DMS 273 (cell line): ENCODE measurements at regions not wholly inside any gene's neighbourhood (a gene's known extent, or its start where the extent isn't known, plus 50 kb on each side); places are given as distances from the start of the nearest gene placed in this dataset.

Experiments used
- DNase-seq: peaks from one replicate; lab custom pipeline; 2025; ENCODE audit not compliant: unreplicated experiment; lab: John Stamatoyannopoulos, UW

DNA sequence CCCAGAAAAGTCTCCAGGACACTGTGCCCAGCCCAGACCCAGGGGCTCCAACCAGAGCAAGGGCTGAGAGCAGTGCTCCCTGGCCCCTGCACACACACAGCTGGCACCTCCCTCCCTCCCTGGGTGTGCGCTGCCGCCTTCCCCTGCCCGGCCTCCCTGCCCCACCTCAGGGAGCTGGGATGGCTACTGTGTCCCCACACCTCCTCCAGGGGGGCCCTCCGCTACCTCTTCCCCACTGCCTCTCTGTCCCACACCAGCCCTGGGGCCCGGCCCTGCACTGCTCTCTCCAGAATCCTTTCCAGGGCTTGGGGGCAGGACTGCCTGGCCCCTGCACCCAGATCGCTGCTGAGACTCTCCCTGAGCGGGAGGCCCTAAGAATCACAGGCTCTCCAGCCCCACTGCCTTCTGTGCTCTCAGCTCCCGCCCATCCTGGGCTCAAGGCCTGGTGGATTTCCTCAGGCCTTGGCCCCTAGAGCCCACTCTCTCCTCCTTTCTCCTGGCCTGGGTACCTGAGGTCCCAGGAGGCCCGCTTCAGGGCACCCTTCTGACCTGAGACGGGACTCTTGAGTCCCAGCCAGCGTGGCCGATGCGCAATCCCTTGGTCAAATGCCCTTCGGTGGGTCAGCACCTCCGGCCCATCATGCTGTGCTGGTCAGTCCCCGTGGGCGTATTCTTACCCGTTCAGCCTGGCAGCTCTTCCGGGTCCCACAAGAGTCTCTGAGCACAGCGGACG, 276.8 kb upstream of the HDAC4 start:
- DNase-seq, result no peak

- DNase-seq, result no peak
These were observed 276.1 kb upstream of the HDAC4 start for GRCh38 chr2:239676716-239677452.

- DNase-seq, result no peak
These were observed 275.3 kb upstream of the HDAC4 start for GRCh38 chr2:239675826-239676715.

DNA sequence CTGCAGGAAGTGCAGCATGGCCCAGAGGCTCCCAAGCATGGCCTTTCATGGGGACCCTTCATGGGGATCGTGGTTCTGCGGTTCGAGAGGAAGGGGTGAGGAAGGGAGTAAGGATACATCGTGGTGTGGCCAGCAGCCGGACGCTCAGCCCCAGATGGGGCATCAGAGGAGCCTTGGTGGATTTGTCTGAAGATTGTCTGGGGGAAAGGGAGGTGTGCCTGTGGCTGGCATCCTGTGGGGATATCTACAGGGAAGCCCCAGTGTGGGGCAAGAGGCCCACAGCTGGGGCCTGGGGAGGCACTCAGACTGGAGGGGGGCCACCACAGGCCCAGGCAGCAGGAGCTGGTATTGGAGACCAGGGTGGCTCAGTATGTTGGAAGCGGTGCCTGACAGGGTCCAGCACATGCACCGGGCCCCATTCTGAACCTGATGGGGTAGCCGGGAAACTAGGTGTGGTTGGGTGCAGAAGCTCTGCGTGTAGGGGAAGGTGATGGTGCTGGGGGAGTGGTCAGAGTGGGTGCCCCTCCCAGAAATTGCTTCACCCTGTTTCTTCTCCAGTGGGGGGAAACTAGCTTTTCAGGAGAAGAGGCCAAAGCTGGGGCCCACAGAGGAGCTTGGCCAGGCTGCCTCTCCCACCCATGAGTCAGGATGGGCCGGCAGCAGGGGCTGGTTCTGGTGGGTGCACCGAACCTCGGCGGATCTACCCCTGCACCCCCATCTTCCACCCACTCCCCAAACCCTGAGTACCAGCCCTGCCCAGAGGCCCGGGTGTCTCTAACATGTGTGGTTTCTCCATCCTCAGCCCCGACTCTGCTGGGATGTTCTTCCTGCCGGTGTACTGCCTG, 274.4 kb upstream of the HDAC4 start:
- DNase-seq, result no peak

DNA sequence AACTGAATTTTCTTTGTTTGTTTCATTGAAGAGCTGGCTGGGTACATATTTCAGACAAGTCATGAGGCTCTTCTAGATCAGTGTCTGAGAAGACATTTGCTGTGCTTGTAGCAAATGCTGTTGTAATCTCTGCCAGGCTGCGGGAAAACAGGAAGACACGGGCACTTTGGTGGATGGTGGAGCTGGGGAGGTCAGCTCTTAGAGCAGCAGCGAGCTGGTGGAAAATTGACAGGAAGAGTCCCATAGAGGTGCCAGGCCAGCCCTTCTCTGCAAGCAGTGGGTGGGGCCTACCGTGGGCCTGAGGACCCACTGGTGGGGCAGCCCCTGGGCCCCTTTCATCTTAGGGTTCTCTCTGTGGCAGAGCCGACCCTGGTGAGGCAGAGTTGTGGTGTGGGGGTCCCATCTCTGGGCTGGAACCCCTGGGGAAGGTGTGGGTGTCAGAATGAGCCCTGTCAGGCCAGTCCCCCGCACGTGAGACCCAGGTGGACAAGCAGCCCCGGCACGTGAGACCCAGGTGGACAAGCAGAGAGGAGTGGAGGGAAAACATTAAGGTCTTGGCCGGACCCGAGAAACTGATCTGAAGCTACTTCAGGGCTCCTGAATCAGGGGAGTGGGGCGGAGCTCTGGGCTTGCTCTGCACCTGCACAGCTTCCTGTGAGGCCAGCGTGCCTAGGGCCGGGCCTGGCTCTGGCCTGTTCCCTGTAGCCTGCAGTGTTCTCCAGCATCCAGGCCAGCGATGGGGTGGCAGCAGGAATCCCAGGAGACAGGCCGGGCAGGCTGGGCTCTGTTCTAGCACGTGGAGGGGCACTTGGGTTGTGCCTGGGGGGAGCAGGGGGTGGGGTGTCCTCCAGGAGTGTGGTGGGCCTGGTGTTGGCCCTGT, 273.5 kb upstream of the HDAC4 start:
- no peak for DNase-seq

GRCh38 chr2:239673641-239674040, 272.8 kb upstream of the HDAC4 start:
- DNase-seq, result no peak

- DNase-seq, result no peak
These were observed 271.4 kb upstream of the HDAC4 start for GRCh38 chr2:239671916-239672849.

- no peak for DNase-seq
These were observed 270.7 kb upstream of the HDAC4 start for GRCh38 chr2:239671471-239671870.

- no peak for DNase-seq
These were observed 269.8 kb upstream of the HDAC4 start for GRCh38 chr2:239670463-239671120.

DNA sequence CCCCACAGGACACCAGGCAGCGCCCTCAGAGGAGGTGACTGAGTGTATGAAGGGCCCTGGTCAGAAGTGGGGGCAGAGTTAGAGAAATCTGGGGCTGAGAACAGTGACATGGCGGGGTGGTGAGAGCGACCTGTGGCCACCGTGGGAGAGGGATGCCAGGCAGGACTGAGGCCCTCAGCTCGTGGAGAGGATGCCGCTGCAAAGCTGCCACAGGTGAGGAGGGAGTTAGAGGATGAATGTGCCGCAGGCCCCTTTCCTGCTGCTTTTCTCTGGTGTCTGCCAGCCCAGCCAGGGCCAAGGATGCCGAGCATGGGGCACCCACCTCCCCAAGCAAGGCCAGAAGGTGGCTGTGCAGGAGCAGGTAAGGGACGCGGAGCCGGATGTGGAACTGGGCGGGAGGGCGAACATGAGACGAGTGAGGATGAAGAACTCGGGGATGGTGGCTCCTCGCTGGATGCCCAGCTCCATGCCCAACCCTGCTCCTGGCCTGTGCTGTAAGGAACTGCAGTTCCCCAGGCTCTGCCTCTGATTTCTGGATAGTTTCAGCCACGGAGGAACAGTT, 269.2 kb upstream of the HDAC4 start:
- no peak for DNase-seq

DNA sequence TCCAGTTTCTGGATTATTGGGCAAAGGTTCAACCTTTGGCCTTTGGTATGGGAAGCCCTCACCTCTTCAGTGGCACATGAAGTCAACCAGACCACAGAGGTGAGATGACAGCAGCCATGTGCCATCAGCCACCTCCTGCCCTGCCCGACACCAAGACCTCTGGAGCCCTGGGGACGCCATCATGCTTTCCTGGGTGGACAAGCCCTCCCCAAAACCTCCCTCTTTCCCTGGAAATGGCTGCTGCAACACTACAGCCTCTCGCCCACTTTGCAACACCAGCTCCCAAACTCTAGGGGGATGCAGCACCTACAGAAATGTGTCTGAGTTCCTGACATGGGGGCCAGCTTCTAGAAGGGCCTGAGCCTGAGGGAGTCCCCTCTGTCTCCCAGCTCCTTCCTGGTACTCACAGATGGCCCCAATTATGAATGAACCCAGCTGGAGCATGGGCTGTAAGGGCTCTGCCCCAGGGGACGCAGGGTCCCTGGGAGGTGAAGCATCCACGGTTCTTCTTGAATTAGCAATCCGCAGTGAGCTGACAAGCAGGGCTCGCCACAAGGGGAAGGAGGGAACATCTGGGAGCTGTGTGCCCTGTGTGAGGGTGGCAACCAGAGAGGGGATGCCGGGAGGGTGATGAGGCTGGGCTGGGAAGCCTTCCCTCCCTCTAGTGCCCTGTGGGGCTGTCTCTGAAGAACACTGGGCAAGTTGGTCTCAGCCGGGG, 268.5 kb upstream of the HDAC4 start:
- DNase-seq, result peak; percentile 27

- DNase-seq, result no peak
These were observed 267.8 kb upstream of the HDAC4 start for GRCh38 chr2:239668651-239669050.

- no peak for DNase-seq
These were observed 267.2 kb upstream of the HDAC4 start for GRCh38 chr2:239668042-239668441.

GRCh38 chr2:239667431-239667985, 266.7 kb upstream of the HDAC4 start:
- no peak for DNase-seq

- DNase-seq, result peak; percentile 88
These were observed 266.1 kb upstream of the HDAC4 start for GRCh38 chr2:239666855-239667376.

DNA sequence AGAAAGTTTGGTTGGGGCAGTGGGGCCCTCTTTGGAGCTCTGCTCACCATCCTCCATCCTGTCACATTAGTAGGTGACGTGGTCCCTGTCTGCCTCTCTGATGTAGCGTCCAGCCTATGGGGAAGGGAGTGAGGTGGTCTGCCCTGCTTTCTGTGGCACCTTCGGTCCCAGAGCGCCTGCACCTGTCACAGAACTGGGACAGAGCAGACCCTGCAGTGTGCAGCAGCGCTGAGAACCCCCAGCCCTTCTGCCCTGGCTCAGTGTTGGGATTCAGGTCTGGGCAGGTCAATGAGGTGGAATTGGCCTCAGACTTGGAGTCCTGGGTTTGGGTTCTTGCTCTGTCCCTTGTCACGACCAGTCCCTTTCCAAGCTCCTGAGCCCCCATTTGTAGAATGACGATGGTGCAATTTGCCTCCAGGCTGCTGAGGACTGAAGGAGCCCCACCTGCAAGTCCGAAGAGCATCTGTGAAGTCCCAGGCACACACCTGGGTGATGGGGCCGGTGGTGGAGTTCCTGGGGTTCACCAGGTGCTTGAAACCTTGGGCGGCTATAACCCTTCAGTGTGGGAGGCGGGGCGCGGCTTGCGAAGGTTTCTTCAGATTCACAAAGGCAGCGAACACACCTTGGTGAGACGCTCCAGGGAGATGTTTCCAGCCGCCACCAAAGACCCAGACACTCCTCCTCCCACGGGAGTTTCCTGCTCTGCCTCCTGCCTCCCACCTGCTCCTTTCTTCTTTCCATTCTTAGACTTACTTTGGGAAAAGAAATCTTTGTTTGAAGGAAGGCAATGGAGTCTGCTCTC, 265.4 kb upstream of the HDAC4 start:
- no peak for DNase-seq
